Forelimb muscle (tissue), 1 donor: ENCODE measurements at regions not wholly inside any gene's neighbourhood (a gene's known extent, or its start where the extent isn't known, plus 50 kb on each side); places are given as distances from the start of the nearest gene placed in this dataset.

ENCODE experiments used
- DNase-seq: peaks from one replicate; pipeline ENCODE4 v3.0.0-alpha.2; 2013; ENCODE audit warnings: low read depth

DNA sequence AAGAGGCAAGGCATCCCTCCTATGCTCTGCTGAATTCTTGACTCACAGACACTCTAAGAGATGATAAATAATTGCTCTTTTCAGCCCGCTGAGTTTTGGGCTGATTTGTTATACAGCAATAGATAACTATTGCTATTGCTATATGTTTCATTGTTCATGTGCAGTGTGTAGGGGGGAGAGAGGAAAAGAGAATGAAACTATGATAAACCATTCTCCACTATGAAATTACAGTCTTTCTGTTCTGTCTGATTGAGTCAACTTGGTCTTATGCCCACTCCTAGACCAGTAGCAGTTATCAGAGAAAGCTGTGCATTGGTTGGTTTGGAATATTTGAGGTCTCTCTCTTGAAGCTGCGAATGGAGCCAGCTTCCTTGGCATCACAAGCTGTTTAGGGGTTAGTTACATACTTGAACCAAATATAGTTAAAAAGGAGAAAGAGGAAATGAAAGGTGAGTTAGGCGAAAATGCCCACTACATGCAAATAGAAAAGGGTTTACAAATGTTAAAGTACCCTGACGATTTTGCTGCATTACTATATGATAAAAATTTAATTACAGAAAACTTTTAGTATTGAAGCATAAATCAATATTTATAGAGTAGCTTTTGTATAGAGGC is 136.3 kb upstream of the ACTBL2 start:
- DNase-seq = no peak

DNA sequence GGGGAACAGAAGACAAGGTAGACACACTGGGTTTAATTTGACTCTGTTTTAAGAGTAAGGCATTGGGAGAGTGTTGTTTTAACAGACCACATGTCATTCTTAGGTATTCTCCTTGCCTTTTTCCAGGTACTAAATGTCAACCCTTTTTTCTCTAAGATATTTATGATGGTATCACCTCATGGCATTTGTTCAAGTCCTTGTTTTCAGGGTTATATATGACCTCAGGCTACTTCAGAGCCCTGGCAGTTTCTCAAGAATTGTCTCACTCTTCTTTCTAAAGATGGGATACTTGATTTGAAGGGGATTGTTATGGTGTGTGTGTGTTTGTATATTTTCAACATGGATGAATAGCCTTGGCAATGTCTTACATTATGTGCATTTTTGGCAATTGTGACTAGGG is 131.1 kb upstream of the ACTBL2 start:
- no peak for DNase-seq

DNA sequence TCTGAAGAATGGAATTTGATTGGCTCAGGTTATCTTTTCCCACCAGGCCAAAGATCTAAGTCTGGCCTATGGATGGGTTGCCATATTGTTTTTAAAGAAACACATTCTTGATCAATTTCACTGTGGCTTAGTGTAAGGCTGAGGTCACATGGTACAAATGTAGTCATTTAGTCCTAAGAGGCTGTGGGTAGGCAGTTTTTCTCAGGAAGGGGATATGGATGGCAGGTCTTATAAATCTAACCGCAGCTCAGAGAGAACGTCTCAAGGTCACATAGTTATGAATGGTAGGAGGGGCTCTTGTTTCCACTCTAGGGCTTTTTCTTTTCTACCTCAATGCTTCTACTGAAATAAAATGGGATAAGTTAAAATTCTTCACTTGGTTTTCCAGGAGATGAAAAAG is 128.6 kb upstream of the ACTBL2 start:
- no peak for DNase-seq

DNA sequence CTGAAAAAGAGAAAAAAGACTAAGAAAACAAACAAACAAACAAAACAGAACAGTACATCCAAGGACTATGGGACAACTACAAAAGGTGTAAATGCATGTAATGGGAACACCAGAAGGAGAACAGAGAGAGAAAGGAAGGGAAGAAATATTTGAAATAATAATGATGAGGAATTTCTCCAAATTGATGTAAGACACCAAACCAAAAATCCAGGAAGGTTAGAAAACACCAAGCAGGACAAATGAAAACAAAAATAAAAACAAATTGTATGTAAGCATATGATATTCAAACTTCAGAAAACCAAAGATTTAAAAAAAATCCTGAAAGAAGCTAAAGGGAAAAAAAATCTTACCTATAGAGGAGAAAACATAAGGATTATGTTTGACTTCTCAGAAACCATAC is 125.9 kb upstream of the ACTBL2 start:
- no peak for DNase-seq

DNA sequence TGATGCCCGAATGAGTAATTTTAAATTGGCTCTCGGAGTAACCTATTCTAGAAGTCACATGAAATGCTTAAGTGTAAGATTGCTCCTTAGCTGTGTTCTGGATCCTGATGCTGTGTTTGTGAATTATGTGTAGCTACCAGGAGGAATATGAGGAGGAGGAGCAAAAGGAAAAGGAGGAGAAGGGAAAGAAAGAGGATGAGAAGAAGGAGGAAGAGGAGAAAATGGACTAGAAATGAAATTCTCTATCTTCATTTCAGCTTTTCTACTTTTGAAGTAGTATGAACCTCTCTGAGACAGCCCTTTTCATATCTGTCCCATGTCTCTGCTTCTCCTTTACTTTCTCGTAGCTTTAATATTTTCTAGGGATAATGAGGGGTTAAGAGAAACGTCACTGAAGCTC is 119.4 kb upstream of the ACTBL2 start:
- DNase-seq = no peak

DNA sequence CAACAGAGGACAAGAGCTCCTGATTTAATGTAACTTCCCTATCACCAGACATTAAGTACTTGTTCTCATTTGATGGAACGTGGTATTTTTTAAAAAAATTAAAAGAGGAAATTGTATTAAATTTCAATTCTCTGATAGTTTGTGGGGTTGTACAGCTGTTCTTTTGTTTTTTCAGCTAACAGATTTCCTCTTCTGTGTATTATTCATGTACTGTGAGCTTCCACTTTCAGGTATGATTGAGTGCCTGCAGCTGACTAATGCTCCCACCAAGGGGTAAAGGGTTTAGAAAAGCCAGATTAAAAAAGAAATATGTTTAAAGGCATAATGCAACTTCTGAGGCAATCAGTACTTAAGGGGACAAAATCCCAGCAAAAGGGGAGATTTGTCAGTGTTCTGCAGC is 117.7 kb upstream of the ACTBL2 start:
- no peak for DNase-seq

DNA sequence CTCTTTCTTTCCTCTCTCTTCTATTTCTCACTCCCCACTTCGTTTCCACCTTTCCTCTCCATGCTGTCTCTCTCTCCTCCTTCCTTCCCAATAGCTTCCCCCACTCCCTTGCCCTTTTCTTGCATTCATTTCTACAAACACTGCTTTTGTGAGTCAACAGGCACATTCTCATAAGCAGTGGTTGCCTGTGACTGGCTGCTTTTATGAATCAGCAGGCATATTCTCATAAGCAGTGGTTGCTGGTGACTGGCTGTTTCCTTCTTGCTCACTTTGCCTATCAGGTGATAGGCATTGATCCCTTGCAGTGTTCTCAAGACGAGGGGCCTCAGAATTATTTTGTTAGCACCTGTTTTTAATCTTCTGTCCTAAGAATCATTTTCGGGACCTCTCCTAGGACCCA is 116.1 kb upstream of the ACTBL2 start:
- no peak for DNase-seq

DNA sequence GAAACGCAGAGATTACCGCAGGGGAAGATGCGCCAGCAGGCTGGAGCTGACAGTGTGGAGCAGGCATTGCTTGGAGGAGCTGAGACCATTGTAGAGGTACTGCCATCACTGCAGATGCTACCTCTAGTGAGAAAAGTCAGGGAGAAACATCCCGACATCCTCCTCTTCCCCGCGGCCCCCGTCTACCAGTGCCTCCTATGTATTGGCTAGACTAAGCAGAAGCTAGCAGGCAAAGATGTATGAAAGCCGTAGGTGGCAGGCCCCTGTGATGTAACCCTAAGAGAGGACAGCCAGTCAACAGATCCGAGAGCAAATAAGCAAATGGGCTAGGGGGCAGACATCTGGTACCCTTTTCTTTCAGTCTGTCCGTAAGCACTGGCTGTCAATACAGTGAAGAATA is 115.5 kb upstream of the ACTBL2 start:
- no peak for DNase-seq

DNA sequence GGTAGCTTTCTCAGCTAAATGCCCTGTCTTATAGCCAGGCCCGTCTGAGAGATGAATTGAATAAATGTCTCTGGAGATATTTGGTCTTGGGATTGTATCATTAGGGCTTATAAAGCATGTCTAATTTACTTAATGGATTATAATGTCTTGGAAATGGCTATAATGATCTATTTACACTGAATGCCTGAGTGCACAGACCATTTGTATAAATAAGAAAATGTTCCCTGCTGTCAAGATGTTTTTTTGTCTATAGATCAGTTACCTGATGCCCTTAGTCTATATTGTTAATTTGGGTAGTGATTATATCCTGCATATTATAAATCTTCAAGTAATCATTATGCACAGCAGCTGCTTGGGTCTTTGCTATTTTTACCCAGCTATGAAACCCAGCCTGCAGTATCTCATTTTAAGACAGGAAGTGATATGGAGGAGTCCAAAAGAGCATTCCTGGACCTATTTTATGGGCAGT is 112.9 kb upstream of the ACTBL2 start:
- no peak for DNase-seq

DNA sequence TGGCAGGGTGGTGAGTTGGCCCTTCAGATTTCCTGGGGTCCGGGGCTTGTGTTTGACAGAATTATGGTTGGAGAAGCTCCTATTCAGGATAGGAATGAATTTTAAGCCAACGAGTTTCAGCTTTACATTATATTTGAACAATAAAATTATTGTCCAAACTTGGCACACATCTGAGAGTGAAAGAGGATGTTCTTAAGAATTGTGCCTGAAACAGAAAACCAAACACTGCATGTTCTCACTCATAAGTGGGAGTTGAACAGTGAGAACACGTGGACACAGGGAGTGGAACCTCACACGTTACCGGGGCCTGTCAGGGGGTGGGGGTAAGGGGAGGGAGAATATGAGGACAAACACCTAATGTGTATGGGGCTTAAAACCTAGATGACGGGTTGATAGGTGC is 111.8 kb upstream of the ACTBL2 start:
- DNase-seq = no peak

DNA sequence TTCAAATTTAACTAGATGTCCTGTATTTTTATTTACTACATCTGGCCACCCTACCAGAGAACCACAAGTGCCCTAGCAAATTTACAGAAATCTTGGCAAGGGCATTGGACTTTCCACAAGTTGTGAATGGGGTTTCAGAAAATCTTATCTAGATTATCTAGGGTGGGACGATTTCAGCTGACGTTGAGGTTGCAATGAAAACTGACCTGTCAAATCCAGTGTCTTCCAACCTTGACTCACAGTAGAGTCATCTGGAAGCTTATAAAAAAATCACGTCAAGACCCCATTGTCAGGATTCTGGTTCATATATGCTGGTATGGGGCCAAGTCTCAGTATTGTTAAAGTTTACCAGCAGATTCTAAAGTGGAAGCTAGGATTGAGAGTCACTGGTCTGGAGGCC is 109.6 kb upstream of the ACTBL2 start:
- DNase-seq = no peak

DNA sequence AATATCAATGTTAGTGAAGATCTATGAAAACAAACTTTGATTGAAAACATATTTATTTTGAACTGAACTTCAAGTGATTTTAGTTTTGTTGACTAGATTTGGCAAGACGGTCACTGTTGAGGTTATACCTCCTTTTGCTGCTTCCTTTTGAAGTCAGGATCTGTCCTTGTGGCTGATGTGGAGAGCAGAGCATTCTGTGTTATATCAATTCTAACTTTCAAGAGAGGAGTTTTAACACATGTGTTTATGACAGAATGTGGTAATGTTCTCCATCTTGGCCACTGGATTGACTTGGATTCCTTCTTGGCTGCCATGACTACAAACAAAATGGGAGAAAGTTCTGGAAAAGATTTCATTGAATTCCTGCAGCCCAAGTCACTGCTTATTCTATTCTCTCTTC is 104.0 kb upstream of the ACTBL2 start:
- DNase-seq = no peak

DNA sequence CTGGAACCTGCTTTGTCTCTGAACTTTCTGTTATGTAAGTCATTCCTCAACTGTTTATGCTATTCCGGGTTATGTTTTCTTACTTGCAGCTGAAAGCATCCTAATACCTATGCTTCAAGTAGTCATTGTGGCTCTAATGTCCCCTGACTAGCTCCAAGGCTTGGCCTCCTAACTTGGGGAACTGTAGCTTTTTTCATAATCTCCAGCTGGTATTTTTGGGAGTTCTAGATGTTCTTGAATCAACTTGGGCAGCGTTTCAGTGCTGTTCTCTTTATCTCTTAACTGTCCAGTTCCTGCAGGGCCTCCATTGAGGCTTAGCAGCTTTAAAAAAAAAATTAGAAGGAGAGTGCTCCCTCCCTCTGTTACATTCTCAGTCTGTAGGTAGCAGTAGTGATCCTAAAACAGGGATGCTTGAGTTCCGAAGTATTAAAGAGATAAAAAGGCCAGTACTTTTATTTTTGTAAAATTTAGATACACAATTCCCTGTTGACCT is 100.0 kb upstream of the ACTBL2 start:
- DNase-seq = no peak

DNA sequence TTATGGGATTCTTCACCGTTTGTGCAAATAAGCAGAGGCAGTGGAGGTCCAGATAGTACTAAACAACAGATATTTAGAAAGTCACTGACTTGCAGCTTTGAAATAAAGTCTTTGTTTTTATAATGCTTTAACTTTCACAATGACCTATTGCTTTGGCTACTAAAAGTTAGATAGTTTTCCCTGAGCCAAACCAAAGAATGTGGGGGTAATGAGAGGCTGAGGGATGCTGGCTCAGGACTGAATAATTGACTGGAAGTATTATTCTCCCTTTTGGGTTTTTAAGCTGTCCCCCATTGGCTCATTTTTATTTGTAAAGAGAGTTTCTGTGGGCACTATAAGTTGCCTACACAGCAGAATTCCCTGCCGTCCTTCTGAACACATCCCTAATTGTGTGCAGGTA is 99.2 kb upstream of the ACTBL2 start:
- DNase-seq = no peak

DNA sequence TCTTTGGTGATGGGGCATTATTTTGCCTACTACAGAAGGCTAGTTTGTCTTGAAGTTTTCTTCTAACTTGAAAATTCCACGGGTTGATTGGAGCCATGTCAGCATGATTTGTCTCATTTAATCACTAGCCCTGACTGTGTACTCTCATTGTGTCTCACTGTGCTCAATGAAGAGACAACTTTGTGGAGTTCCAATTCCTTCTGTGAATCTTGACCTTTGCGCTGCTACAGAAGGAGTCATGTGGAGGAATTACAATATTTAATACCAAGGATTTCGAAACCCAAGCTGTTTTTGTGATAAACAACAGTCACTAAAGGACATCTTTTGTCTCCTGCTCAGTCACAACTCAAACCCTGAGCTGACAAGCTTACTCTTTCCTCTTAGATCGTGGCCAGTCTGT is 98.6 kb upstream of the ACTBL2 start:
- DNase-seq = no peak

DNA sequence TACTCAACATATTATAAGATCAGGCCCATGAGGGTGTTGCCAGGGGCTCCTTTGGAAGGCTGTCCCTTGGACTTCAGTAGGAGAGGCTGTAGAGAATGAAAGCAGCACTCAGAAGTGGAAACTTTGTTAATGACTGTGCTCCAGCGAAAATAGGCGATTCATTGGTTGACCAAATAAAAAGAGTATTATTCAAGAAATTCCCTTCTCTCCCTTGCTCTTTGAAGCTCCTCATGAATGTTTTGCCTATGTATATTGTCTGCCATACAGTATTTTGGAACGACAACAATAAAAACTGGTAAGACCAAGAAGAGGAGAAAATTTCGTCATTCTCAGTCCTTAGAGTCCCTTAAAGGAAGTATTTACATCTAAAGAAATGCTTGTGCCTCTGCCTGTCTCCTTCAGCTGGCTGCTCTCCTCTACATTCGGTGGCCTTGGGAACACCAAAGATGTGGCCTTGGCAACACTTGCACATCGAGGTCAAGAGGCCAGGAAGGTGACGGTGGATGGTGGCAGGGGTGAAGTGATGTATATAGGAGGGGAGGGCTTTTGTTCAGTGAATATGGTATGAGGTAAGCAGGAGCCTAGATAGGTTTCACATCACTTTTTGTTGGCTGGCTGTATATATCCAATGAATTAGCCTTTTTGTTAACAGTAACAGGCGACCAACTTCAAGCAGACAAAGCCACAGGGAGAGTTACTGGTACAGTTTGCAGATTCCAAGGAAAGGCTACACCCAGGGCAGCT is 95.0 kb upstream of the ACTBL2 start:
- no peak for DNase-seq

DNA sequence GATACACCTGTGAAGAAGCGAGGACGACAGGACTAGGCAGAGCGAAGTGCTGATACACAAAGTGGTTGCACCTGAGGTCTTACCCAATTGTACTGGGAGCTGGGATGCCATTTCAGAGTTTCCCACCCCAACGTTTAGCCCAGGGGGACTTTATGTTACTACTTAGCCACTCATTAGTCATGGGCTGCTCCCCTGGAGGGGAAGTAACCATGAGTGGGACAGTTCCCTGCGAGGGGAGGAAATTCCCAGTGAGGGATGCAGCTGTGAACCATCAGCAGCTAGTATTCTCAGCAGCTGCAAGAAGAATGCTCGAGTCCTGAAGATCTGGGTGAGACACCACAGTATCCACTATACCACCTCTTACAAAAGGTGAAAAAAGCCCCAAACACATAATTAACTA is 93.7 kb upstream of the ACTBL2 start:
- DNase-seq = no peak

DNA sequence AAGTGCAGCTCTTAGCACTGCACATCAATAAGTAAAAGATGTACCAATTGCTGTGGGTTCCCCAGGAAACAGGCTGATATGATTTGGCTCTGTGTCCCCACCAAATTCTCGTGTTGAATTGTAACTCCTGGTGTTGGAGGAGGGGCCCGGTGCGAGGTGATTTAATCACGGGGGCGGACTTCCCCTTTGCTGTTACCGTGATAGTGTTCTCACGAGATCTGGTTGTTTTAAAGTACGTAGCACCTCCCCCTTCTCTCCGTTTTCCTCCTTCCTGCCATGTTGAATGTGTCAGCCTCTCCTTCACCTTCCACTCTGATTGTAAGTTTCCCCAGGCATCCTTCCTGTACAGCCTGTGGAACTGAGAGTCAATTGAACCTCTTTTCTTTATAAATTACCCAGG is 93.2 kb upstream of the ACTBL2 start:
- DNase-seq = no peak

DNA sequence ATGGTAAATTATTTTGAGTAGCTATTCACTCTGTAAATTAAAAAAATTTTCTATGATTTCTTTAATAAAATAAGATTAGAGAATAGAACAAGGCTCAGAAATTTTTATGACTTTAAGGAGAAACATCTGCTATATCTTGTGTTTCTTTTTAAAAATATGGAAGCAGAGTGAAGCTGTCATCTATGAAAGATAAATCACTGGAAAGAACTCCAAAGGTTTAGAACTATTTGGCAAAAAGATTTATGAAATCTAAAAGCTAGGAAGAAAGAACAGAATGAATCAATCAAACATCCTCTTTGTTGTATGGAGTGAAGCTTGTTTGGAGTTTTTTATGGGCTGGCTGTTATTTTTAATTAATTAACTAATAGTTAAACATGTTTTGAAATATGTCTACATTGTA is 89.8 kb upstream of the ACTBL2 start:
- DNase-seq = no peak

DNA sequence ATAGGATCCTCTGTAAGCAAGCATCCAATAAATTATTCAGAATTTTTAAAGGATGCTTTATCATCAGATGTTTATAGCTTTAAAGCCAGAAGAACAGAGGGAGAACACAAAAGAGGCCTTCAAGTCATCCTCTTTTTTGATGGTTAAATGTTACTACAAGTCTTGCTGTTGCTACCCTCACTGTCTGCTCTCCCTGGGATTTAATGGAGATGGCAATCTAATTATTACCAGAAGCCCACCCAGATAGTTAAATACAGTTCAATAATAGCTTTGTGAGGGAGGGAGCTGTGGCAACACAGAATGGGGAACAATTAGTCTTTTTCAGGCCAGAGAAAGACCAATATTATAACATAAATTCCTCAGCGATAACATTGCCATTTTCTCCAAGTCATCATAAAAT is 87.0 kb upstream of the ACTBL2 start:
- no peak for DNase-seq

DNA sequence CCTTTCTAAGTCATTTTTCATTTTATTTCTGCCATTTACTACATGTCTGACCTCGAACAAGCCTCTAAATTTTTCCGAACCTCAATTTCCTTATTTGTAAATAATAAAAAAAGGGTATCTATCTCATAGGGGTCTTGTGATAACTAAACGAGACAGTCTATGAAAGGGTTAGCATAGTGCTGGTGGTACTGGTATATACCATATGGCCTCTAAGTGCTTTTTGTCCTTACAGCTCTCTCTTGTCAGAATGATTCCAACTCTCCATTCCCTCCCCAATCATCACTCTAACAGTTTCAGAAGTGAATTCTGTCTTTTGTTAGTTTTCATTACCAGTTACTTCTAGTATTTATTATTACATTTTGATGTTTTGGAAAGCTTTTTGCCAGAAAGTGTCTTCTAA is 85.5 kb upstream of the ACTBL2 start:
- no peak for DNase-seq

DNA sequence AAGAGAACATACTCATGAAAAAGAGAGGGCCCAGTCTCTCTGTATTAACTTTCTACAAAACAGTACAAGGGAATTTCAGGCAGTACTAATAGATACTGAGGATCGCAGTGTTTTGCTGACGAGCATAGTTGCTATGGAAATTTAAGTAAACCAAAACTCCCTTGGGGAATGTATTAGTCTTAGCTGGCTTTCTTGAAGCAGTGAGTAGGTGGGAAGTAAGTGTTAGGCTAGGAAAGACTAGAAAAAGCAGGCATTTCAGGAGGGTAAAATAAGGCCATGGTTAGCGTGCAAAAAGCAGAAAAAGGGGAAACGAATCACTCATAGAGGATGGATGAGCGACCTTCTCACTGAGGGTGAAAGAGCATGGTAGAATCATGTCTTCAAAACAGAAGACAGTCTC is 84.3 kb upstream of the ACTBL2 start:
- peak; percentile 63 for DNase-seq

DNA sequence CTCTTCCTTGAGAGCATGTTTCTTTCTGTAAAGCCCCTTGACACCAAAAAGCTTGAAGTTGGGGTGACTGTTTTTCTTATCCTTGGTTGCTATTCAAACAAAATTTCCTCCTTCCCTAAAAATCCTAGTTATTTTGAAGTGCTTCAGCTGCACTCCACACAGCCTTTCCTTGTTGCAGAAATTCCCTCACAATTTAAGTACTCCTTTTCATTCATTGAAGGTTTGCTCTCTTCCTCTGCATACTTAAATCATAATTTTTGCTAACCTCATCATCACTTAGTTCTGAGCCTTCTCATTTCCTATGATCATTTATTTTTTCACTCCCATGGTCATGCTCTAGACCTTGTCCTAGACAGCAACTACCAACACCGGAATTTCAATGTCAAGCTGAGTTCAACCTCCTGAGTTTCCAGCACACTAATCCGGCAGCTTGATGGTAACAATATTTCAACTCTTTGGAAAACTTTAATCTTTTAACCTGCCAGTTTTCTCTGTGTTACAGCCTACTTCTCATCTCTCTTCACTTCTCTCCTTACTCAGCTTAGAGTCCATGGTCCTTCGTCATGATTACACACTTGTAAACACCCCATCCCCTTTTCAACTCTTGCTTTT is 78.7 kb upstream of the ACTBL2 start:
- DNase-seq = no peak
